ENCODE measurements at regions not wholly inside any gene's neighbourhood (a gene's known extent, or its start where the extent isn't known, plus 50 kb on each side); places are given as distances from the start of the nearest gene placed in this dataset.
"Not testable (repeated sequence)": the region's sequence is repeated elsewhere in the genome, so short reads cannot be mapped to it uniquely, and the experiment has no call there.

GRCh38 chr9:105972466-105973204 is 278.3 kb downstream of the TMEM38B start:
- no peak for DNase-seq (ENCODE audit: low read depth in 2 of 2, low spot score in 1 of 2)

DNA sequence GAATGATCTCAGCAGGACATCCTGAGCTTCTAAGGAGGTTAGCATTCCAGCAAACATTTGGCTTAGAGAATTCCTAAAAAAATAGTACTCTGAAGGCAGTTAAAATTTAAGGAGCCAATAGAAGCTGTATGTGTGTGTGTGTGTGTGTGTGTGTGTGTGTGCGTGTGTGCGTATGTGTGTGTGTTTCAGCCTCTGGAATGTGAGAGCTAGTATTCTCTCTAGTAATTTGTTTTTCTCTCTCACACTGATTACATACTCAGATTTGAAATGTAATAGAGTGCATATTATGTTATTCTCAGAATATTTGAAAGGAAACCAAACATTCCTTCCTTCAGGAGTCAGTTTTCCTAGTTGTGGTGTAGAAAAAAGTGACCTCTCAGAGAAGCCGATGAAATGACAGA is 279.6 kb downstream of the TMEM38B start:
- no peak for DNase-seq (ENCODE audit: low read depth in 2 of 2, low spot score in 1 of 2)

DNA sequence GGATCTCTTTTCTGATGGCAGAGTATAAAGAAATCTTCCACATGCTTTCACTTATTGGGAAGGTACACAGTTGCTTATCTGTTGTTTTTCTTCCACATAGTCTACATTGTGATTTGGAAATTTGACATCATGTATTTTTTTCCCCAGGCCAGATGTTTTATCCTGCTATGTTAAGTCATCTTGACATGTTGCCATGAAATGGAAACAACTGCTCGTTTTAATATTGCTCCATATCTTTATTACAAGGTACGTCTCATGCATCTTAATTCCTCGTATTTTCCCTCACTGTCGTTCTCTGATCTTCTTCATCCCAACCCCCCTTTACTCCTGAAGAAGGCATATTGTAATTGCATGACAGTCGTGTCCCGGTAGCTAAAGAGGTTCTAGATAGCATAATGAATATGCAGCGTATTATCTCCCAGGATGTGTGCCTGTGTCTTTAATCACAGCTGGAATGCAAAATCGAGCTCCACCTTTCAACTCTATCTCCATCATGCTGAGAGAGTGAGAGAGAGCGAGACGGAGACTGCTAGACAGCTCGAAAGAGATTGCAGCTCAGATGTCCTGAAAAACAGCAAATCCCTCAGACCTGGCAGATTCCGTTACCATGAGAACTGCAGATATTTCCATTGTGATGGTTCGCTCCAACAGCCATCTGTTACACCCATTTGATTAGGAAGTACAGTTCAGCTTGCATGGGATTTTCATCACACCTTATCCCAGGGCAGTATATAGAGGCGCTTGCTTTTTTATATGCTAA is 281.7 kb downstream of the TMEM38B start:
- no peak for DNase-seq (ENCODE audit: low read depth in 2 of 2, low spot score in 1 of 2)

DNA sequence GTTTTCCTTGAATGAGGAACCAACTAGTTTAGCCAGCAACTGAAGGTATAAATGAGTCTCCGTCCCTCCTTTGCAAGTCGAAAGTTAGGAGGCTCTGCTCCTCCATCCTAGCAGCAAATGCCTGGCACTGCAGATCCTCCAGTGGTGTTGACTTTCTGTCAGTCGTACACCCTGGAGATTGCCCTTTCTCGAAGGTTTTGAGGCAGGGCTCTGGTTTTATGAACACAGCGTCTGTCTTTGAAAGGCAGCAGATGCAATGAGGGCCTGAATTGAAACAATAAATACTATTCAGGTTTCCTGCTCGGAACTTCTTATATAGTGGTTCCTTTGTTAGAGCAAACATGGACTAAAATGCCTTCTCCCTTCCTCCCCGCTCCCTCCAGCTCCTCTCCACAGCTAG is 284.0 kb downstream of the TMEM38B start:
- DNase-seq (ENCODE audit: low read depth in 2 of 2, low spot score in 1 of 2): no peak

DNA sequence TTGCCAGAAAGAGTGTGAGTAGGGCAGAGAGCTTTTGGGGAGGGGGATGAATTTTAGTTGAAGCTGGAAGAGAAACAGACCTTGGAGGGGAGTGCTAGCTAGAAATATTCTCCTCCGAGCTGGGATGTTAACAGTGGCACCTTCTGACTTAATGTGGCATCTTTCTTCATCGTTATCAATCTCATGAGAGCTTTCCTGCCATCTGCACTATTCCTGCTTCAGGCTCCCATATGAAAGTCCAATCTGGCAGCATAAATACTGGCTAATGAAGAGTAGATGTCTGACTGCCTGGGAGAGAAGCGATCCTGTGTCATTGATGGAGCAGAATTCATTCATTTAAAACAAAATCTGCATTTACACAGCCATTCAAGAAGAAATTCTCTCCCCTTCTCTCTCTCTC is 284.5 kb downstream of the TMEM38B start:
- DNase-seq (ENCODE audit: low read depth in 2 of 2, low spot score in 1 of 2): no peak

DNA sequence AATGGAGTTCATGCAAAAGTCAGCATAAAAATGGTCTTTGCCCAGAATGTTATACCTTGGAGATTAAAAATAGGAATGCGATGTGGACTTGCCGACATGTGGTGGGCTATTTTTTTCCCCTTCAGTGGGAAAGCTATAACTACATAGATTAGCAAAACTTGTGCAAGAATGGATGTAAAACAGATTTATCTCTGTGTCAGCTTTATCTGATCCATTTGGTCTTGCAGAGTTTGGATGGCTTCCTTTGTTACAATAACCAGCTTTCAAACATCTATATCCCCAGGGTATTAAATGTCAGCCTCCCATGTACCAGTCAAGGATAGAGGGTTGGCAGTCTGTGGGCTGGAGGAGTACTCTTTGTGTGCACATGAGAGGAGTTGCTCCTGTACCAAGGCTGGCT is 284.9 kb downstream of the TMEM38B start:
- DNase-seq (ENCODE audit: low read depth in 2 of 2, low spot score in 1 of 2): no peak

DNA sequence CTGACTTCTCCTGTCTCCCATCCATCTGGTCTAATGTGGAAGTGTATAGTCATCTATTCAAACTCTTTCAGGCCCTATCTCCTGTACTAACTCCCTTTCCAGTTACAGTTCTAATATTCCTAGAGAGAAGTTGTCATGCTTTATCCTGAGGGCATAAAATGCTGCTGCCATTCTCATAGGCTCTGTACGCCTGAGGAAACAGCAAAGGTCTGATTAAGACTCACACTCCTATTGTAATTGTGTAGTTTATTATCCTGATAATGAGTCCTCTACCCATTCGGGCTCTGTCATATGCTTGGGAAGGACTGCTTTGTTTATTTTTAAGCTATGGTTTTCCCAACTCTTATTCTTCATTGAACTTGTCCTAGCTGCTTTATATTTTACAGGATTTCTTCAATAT is 290.4 kb downstream of the TMEM38B start:
- no peak for DNase-seq (ENCODE audit: low read depth in 2 of 2, low spot score in 1 of 2)

- no peak for DNase-seq (ENCODE audit: low read depth in 2 of 2, low spot score in 1 of 2)
Measured at GRCh38 chr9:105993116-105993854, 298.9 kb downstream of the TMEM38B start.

DNA sequence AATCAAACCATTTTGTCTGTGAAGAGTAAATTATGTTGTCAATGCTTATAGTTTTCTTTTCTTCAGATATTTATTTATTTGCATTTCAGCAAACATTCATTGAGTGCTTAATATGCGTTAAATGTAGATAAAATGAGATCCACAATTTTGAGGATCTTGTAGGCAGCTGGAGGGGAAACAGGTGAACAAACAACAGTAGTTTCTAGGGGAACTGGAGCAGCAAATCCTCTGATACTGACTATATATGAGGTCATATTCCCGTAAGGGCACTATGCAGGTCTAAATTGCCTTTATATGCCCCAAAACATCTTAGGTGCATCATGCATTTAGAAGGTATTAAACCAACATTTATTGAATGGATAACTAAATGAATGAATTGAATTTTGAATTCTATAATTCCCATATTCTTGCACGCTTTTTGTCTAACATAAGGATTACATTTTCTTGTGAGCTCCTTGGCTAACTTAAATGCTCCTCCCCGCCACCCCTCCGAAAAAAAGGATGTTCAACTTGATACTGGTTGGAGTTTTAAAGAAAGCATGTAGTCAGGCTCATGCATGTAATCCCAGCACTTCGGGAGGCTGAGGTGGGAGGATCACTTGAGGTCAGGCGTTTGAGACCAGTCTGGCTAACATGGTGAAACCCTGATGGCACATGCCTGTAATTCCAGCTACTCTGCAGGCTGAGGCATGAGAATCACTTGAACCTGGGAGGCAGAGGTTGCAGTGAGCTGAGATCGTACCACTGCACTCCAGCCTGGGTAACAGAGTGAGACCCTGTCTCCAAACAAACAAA is 299.8 kb downstream of the TMEM38B start:
- no peak for DNase-seq (ENCODE audit: low read depth in 2 of 2, low spot score in 1 of 2)

GRCh38 chr9:105994970-105995369 is 300.6 kb downstream of the TMEM38B start:
- DNase-seq (ENCODE audit: low read depth in 2 of 2, low spot score in 1 of 2): no peak

DNA sequence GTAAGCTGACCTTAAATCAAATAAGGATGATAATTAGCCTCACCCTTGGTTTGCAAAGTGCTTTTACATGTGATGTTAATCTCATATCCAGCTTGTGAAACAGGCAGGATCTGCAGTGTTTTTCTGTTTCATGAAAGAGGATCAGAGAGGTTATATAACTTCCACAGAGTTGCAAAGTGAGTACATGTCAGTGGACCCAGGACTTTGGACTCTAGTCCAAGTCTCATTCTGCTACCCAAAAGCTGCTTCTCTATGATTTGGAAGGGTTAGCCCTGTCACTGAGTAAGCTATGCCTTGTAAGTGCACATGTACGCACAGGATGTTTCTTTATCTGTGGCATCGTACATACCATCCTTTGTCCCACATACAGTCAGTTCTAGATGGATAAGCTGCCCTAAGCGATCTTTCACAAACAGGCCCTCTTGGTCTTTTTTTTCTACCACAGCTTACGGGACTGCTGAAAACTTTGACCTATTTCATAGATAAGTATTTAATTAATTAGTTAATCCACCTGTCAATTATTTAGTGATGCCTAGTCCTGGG is 322.9 kb downstream of the TMEM38B start:
- DNase-seq (ENCODE audit: low read depth in 2 of 2, low spot score in 1 of 2): no peak

- no peak for DNase-seq (ENCODE audit: low read depth in 2 of 2, low spot score in 1 of 2)
Measured at GRCh38 chr9:106019039-106019680, 324.8 kb downstream of the TMEM38B start.

- no peak for DNase-seq (ENCODE audit: low read depth in 2 of 2, low spot score in 1 of 2)
Measured at GRCh38 chr9:106019702-106020101, 325.4 kb downstream of the TMEM38B start.

GRCh38 chr9:106020186-106020585 is 325.8 kb downstream of the TMEM38B start:
- no peak for DNase-seq (ENCODE audit: low read depth in 2 of 2, low spot score in 1 of 2)

DNA sequence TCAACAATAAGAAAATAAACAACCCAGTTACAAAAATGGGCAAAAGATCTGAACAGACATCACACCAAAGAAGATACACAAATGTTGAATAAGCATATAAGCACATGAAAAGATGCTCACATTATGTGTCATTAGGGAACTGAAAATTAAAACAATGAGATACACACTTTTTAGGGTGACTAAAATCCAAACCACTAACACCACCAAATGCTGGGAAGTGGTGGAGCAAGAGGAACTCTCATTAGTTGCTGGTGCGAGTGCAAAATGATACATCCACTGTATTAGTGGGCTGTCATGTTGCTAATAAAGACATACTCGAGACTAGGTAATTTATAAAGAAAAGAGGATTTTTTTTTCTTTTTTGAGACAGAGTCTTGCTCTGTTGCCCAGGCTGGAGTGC is 329.1 kb downstream of the TMEM38B start:
- no peak for DNase-seq (ENCODE audit: low read depth in 2 of 2, low spot score in 1 of 2)

DNA sequence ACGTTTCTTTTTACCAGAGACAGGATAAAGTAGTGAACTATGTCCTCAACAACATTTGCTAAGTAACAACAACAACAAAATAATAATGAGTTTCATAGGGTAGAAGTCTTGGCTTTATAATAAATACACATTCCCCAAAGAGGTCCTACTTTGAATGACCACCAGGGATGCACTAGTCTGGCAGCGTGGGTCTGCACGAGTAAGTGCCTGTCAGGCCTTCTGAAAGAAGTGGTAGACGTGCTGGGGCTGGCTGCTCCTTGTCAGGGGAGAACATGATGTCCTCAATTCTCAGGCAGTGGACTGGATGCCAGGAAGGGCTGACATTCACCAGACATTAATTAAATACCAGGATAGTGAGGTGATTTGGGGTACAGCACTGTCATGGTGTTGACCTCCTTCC is 331.1 kb downstream of the TMEM38B start:
- DNase-seq (ENCODE audit: low read depth in 2 of 2, low spot score in 1 of 2): no peak

- not testable (repeated sequence) for DNase-seq (ENCODE audit: low read depth in 2 of 2, low spot score in 1 of 2)
Measured at GRCh38 chr9:106030146-106030545, 335.8 kb downstream of the TMEM38B start.

DNA sequence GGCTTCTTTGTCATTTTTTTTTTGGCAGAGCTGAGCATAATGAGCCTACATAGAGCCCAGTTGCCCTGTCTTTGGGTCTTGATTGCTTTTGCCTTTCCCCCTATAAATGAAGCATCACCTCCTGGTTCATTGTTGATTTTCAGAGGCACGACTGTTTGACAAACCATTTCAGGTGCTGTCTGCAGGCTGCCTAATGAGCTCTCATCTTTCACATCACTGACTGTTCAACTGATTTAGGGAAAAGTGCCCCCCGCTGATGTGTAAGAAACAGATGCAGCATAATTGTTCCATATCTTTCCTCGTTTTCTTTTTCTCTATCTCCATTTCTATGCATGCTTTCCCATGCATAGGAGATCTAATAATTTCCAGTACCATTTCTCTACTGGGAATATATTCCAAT is 338.6 kb downstream of the TMEM38B start:
- DNase-seq (ENCODE audit: low read depth in 2 of 2, low spot score in 1 of 2): no peak

DNA sequence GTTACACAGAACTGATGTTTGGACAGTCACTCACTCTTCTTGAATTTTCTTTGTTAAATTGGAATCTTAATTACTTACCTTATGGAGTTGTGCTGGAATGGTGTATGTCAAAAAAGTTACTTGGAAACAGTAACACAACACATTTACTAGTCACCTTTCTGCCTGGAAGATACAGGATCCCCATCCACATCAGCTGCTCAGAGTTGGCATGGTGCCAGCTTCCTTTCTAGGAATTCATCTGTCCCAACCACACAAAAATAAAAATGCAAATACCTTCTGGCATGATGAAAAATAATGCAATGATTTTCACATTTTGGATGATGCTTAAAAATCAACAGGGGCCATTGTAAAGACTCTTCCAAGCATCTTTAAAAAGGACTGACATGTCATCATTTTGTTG is 341.5 kb downstream of the TMEM38B start:
- no peak for DNase-seq (ENCODE audit: low read depth in 2 of 2, low spot score in 1 of 2)

GRCh38 chr9:106038266-106039001 is 344.1 kb downstream of the TMEM38B start:
- no peak for DNase-seq (ENCODE audit: low read depth in 2 of 2, low spot score in 1 of 2)
